Renal cortex interstitium (tissue), 11 donors: ENCODE measurements at regions not wholly inside any gene's neighbourhood (a gene's known extent, or its start where the extent isn't known, plus 50 kb on each side); places are given as distances from the start of the nearest gene placed in this dataset.
"Not testable (repeated sequence)": the region's sequence is repeated elsewhere in the genome, so short reads cannot be mapped to it uniquely, and the experiment has no call there.

Source experiments
- DNase-seq, 11 donors: peaks; one replicate each; pipeline ENCODE4 v3.0.0-alpha.2; 2013; ENCODE audit warnings: low read depth in 9 of 11, low spot score in 4 of 11; ENCODE audit errors: extremely low read depth in 1 of 11

DNA sequence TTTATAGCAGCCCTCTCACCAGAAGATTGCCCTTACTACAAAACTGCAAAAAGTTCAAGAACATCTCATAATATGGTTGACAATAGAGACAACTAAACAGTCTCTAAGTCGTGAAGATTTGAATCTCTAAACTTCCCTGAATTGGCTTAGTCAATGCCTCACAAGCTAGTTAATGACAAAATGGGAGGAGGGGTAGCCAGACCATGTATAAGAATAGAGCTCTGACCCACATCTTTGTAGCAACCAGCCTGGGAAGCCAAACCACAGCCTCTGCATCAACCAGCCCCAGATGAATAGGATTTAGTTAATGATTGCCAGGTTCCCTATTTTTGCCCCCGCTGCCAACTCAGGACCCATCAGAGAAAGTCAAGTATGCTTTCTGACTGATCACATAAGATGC, 1265.9 kb upstream of the PCDH10 start:
- not testable (repeated sequence) for DNase-seq

DNA sequence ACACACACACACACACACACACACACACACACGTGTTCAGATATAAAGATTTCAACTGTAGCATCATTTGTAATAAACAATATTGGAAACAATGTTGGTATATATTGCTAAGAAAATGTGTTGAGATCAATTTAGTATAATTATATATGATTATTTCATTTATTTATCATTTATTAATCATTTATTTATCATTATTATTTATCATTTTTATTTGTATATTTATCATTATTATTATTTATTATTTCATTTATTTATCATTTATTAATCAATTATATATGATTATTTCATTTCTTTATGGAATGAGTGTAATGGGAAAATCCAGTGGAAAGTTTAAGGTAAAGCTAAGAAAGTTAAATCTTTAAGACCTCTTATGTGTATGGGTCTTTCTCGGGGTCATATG, 1223.4 kb upstream of the PCDH10 start:
- DNase-seq: not testable (repeated sequence)

DNA sequence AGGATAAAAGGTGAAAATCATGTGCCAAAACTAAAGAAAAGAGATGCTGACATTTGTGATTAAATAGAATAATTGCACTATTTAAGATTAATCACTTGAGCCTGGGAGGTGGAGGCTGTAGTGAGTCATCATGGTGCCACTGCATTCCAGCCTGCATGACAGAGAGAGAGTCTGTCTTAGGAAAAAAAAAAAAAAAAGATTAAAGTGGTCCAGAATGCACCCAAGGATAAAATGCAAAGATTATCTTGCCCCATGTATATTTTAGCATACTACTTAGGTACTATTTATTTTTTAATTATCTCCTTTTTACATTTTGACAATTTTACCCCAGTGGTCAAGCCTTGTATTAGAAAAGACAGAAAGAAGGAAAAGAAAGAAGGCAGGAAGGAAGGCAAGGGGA, 1181.4 kb upstream of the PCDH10 start:
- not testable (repeated sequence) for DNase-seq

DNA sequence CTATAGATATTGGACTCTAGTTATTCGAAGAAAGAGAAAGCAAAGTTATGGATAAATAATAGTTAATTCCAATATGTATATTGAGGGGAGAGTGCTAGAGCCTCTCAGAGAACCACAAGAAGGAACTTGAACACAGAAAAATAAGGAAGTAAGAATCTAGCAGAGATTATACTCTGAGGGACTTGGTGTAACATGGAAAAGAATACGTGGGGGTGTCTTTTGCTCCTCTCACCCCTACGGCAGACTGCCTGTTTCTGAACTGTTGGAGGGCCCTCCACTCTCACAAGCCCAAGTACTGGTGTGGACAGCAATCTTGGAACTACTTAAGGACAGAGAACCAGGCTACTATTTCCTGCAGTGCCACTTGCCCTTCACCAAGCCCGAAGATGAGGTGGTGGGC, 1174.4 kb upstream of the PCDH10 start:
- DNase-seq: no peak

DNA sequence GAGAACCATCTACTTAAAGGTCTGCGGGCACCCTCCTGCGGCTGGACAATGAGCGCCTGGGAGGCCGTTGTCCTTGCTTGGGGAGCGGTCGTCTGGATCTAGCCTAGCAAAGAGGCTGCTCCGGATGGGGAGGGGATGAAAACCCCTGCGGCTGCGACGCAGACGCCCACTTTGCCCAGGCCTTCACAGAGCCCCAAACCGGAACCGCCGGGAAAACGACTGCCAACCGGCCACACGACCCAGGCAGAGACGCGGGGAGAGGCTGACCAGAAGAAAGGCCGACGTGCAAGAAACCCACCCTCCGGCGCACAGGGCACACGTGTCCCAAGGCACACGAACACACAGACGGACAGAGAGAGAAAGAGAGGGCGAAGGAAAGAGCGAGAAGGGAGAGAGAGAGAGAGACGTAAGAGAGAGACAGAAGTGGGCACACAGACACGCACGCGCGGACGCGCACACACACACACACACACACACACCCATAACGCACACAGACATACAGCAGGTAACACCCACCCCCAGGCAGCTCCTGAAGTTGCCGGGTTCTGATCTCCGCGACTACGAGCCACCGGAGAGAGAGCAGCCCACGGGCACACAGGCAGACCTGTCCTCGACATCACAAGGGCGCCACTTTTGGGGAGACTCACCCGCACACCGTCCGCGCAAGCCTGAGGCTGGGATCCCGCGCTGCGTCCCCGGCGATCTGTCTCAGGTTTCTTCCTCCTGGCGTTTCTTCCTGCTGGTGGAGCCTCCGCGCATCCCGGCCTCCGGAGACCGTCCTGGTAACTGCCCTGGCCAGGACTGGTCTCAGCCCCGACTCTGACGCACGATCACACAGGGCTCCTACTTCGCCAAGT, 1173.6 kb upstream of the PCDH10 start:
- not testable (repeated sequence) for DNase-seq

DNA sequence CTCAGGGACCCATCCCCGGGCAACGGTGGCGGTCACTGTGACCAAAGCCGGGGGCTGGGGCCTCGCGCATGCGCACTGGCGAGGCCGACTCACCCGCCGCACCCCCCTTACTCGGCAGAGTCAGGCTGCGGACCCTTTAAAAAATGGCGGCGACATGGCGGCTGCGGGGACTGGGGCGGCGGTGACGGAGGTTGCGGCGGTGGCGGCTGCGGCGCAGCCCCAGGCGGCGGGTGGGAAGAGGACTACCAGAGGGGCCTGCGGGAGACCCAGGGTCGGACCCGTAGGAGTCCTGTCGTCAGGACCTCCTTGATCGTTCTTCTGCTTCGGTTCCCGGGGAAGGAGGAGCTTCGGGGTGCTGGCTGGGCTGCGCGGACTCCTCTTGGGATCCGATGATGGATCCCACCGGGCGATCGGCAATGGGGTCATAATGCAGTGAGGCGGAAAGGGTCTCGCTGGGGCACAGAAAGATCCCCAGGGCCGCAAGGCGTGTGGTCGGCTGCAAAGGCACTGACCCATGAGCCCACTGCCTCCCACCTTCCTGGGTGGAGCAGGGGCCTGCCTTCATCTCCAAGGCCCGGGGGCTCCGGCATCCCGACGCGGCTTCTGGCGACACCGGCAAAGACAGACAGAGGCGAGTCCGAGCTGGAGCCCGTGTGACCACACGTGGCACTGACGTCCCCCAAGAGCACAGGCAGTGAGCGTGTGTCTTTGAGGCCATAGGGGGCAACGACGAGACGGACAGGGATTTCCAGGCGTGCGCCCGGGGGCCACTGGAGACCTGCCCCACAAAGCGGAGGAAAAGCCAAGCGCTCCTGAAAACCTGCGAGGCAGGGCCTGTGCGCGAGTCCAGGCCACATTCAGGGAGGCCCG, 1172.7 kb upstream of the PCDH10 start:
- DNase-seq: not testable (repeated sequence)

DNA sequence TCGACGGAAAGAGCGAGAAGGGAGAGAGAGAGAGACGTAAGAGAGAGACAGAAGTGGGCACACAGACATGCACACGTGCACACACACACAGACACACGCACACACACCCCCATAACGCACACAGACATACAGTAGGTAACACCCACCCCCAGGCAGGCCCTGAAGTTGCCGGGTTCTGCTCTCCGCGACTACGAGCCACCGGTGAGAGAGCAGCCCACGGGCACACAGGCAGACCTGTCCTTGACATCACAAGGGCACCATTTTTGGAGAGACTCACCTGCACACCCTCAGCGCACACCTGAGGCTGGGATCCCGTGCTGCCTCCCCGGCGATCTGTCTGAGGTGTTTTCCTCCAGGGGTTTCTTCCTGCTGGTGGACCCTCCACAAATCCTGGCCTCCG, 1171.0 kb upstream of the PCDH10 start:
- DNase-seq: no peak

DNA sequence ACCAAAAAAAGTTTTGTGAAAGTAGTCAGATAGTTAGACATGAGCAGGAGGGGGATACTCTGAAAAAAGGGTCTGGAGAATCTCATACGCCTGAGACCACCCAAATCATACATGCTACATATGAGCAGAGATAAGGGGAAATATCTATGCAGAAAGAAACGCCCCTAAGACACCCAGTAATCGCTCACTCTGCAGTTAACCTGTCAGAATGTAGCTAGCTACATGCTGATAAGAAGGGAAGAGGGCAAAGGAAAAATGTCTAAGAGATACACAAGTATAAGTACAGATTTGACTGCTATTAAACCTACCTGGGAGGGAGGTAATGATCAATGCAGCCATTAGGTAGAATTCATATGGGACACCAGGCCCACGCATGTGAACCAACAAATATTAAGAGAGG, 1159.5 kb upstream of the PCDH10 start:
- DNase-seq: no peak

DNA sequence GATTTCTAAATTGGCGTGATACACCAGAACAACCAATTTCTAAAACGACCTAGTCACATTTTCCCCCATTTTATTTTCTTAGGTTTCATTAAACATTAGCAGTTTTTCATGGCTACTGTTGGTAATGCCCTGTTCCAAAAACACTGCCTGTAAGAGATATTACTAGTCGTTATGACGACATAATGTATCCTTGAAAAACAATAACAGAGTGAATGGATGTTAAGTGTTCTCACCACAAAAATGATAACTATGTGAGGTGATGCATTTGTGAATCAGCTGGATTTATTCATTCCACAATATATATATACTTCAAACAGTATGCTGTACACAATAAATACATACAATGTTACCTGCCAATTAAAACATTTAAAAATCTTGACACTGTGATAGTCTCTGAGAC, 1147.6 kb upstream of the PCDH10 start:
- DNase-seq: no peak

DNA sequence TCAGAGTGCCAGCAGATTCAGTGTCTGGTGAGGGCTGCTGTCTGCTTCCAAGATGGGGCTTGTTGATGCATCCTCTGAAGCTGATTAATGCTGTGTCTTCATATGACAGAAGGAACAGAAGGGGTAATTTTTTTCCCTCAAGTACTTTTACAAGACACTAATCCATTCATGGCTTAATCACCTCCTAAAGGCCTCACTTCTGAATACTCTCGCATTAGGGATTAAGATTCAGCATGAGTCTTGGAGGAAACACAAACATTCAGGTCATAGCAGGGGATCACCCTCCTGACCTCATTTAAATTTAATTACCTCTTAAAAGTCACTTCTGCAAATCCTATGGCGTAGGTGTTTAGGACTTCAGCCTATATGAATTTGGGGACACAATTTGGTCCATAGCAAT, 1145.5 kb upstream of the PCDH10 start:
- no peak for DNase-seq

DNA sequence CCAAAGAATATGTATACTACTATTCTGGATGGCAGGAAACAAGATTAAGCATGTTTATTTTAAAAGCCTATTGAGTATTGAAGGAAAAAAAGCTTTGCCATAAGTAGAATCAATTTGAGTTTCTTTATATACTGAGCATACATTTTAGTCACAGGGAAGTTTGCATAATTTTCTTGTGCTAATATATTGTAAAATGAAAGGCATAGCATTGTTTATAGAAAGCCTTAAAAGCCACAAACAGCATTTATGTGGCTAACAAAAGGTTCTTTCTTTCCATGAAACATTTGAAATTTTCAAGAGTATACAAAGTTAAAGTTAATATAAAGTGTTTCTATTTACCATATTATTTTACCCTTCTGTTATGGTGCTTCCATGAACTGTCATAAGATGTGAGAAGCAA, 1133.8 kb upstream of the PCDH10 start:
- no peak for DNase-seq

DNA sequence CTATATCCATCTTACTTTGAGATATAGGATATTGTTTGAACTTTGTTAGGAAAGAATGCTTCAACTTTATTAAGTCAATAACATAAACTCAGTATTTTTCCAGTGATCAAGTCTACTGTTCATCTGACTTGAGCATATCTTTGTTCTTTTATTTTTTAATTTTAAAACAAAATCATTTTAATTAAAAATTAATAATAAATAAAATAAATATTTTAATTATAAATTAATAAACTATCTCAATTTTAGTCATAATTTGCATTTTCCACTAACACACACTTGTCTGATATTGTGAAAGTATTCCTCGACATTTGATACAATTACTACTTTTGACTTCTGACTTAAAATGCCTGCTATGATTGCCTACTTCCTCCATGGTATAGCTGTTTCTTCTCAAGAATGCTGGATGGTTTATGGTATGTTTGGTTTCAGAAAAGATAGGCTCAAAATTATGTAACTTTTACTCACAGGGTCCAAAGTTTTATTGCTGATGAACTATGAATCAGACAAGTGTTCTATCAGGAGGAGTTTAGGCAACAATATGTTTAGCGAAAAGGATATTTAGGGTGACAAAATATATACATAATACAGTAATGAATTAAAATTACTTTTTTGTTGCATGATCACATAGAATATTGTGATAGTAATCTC, 1132.3 kb upstream of the PCDH10 start:
- DNase-seq: no peak

DNA sequence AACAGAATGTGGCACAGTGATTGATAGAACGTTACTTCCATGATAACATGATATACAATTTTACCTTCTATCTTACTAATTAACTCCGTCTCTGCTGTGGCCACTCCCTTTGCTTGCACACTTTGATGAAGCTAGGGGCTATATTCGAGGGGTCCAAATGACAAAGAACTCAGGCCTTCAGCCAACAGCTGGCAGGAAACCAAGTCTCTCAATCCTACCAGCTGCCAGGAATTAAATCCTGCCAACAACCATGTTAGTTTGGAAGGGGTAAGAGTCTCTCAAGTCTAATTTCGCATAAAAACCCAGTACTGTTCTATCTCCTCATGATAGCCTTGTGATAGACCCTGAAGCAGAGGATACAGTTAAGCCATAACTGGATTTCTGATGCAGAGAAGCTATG, 1122.9 kb upstream of the PCDH10 start:
- DNase-seq: no peak

DNA sequence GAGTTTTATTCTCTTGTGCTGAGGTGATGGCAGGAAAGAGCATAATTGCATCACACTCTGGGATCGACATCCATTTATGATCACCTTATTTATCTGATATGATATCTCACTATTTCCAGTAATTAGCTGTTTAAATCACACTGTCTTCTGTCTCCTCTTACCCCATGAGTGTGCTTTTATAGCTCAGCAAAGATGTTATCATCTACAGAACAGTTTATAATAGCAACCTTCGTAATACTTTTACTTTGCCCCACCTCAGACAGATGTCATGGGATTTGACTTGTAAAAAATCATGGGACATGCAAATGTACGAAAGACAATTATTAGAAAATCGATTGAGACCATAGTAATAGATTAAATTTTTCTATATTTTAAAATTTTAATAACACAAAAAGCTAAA, 1122.3 kb upstream of the PCDH10 start:
- DNase-seq: no peak

DNA sequence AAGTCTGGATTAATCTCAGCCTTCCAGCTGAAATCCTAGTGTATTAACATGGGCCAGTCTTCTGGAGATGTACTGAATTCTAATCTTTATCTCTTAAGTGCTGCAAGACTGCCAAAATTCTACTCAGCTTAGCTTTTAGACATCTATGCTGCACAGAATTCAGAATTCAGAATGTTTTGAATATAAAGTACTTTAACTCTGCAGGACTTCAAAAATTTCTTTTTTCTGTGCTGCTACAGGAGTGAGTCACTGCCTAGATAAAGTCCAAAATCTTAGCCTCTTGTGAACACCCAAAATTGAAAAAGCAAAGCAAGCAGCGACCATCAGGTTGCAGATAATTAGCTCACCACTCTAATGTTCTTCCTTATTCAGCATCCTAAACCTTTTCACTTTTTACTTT, 1092.6 kb upstream of the PCDH10 start:
- DNase-seq: no peak

DNA sequence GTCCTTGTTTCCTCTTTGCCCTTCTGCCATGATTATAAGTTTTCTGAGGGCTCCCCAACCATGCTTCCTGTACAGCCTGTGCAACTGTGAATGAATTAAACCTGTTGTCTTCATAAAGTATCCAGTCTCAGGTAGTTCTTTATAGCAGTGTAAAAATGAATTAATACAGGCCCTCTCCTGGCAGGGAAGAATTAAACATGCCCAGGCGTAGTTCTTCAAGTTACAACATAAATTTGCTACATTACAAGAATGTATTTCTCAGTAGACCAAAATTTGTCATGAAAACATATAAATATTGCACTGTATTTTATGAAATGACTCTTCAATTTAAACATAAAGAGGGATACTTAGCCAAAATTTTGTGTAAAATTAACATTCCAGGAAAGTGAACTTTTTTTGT, 1089.9 kb upstream of the PCDH10 start:
- DNase-seq: no peak

DNA sequence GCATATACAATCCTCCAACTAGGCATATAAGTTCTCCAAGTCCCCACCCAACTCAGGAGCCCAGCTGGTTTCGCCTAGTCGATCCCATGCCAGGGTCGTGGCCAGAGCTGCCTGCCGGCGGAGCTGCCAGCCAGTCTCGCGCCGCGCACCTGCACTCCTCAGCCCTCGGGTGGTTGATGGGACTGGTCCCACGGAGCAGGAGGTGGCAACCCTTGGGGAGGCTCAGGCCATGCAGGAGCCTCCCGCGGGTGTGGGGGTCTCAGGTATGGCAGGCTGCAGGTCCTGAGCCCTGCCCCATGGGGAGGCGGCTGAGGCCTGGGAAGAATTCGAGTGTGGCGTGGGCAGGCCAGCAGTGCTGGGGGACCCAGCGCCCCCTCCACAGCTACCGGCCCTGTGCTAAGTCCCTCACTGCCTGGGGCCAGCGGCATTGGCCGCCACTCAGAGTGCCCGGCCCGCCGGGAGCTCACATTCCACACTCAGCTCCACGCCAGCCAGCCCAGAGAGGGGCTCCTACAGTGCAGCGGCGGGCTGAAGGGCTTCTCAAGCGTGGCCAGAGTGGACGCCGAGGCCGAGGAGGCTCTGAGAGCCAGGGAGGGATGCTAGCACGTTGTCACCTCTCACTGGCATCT, 1086.4 kb upstream of the PCDH10 start:
- DNase-seq: no peak

DNA sequence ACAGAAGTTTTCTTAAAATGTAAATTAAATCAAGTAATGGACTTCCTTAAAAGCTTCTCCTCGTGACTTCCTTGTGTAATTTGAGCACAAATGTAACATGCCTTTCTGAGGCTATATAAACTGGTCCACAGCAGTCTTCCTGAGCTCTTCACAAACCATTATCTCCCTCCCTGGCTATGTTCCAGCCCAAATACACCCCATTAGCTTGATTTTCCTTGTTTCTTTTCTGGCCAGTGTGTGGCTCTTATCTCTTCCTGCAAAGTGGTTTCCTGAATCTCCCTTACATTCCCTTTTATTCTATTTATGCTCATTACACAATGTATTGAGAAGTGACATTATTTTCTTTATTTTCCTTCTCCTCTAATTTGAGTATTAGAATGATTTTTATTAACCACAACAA, 1085.3 kb upstream of the PCDH10 start:
- peak in 4 of 11 donors; percentile 1 to 13 (median 4) for DNase-seq

DNA sequence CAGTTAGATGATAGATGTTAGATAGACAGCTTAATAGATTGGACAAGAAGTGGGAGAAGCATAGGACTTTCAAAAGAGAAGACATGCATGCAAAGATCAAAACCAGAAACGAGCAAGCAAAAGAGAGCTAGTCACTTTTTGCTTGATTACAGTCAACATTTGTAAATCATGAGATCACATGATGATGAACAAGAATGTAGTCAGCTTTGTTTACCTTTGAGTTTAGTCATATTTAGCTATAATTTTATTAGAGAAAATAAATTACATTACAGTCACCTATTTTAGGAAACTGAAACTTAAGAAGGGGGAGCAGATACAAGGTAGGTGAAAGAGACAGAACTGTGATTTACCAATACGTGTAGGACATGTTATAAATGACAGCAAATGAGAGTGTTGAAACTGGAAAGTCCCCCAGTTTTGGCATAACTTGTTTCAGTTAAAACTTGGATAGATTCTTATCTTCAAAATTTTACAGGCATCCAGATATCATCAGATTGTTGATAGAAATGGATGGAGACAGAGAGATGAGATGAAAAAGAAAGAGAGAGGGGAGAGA, 1083.1 kb upstream of the PCDH10 start:
- DNase-seq: no peak
